Activated B cell treated with CpG ODN at 0.5 μM for 24 hours (primary cell): ENCODE measurements at regions not wholly inside any gene's neighbourhood (a gene's known extent, or its start where the extent isn't known, plus 50 kb on each side); places are given as distances from the start of the nearest gene placed in this dataset.
"Not testable (repeated sequence)": the region's sequence is repeated elsewhere in the genome, so short reads cannot be mapped to it uniquely, and the experiment has no call there.

Source experiments
- ATAC-seq: fragments of 200-7000 bp; cut with Tn5 transposase; one replicate; pipeline ENCODE4 v1.10.0; 2021; ENCODE audit warnings: low read depth, mild to moderate bottlenecking, moderate library complexity
- CTCF ChIA-PET: fragments of 350-600 bp; sonication (Branson Sonifier 250); formaldehyde crosslinking; loops from one replicate; lab custom pipeline; 2021; ENCODE audit warnings: antibody characterized with exemption; lab: Charles Lee
- POLR2A ChIA-PET: fragments of 350-600 bp; sonication (Branson Sonifier 250); formaldehyde crosslinking; loops from one replicate; lab custom pipeline; 2021; ENCODE audit warnings: antibody characterized with exemption; lab: Charles Lee
- DNase-seq: peaks from one replicate; pipeline ENCODE4 v3.0.0; 2022
- H3K27ac Mint-ChIP-seq: one replicate; pipeline ENCODE4 v1.8.0; 2020; ENCODE audit warnings: mixed read lengths
- H3K27me3 Mint-ChIP-seq: one replicate; pipeline ENCODE4 v1.8.0; 2021; ENCODE audit warnings: mixed read lengths
- H3K36me3 Mint-ChIP-seq: one replicate; pipeline ENCODE4 v1.8.0; 2021; ENCODE audit warnings: low read depth, mixed read lengths
- H3K4me1 Mint-ChIP-seq: one replicate; pipeline ENCODE4 v1.8.0; 2021; ENCODE audit warnings: mixed read lengths
- H3K4me3 Mint-ChIP-seq: one replicate; pipeline ENCODE4 v1.8.0; 2020; ENCODE audit warnings: mild to moderate bottlenecking, mixed read lengths
- H3K9me3 Mint-ChIP-seq: one replicate; pipeline ENCODE4 v1.8.0; 2020; ENCODE audit warnings: mixed read lengths
- CTCF ChIP-seq: fragments of 200-600 bp; IDR thresholded peaks from one replicate; pipeline ENCODE4 v1.8.0; 2022; ENCODE audit warnings: antibody characterized with exemption, mild to moderate bottlenecking
- intact Hi-C: fragments of 100-400 bp; cut with micrococcal nuclease; formaldehyde crosslinking; loops from one replicate; pipeline ENCODE4 v1.15.1; 2024

DNA sequence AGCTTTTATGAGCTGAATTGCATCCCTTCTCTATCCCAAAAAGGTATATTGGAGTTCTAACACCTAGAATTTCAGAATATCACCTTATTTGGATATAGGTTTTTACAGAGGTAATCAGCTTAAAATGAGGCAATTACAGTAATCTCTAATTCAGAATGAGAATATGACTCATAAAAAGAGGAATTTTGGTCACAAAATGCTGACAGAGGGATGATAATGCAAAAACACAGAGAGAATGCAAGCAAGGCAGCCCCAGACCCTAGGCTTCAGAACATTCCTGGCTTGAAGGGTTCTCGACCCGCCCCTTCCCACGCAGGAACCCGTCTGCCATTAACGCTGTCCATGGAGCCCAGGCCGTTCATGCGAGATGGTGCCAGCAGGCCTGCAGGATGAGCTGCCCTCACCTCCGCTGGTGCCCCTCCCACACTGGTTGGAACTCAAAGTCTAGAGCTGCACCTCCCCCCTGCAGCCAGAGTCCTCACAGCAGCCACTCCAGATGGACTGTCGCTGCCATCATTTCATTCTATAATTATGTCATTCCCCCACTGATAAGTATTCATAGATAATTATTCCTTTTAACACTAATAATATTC is 1173.4 kb upstream of the ACO1 start:
- TF ChIP-seq CTCF = no peak
- DNase-seq = no peak
- intact Hi-C loops = no loop called here
- ChIA-PET CTCF (no interaction called here), POLR2A (no interaction called here)
- Mint-ChIP-seq H3K27ac (no peak overlapping the region), H3K9me3 (no peaks in the 10 kb centered on the region), H3K4me1 (no peaks in the 10 kb centered on the region), H3K27me3 (no peaks in the 10 kb centered on the region), H3K36me3 (no peaks in the 10 kb centered on the region), H3K4me3 (no peak overlapping the region)
- peak; percentile 50 for ATAC-seq

- H3K27ac Mint-ChIP-seq, ATAC-seq, intact Hi-C loops, H3K27me3 Mint-ChIP-seq, DNase-seq, H3K9me3 Mint-ChIP-seq, H3K4me3 Mint-ChIP-seq, POLR2A ChIA-PET, H3K36me3 Mint-ChIP-seq, H3K4me1 Mint-ChIP-seq, CTCF ChIA-PET: not testable (repeated sequence)
Measured at GRCh38 chr9:31229976-31230375, 1154.5 kb upstream of the ACO1 start.

GRCh38 chr9:31232485-31232884 is 1152.0 kb upstream of the ACO1 start:
- POLR2A ChIA-PET = no interaction called here
- CTCF ChIA-PET = no interaction called here

GRCh38 chr9:31236344-31236743 is 1148.1 kb upstream of the ACO1 start:
- Mint-ChIP-seq H3K9me3 (no peaks in the 10 kb centered on the region), H3K27me3 (no peaks in the 10 kb centered on the region), H3K36me3 (no peaks in the 10 kb centered on the region), H3K4me3 (no peak overlapping the region), H3K27ac (no peak overlapping the region), H3K4me1 (no peaks in the 10 kb centered on the region)
- TF ChIP-seq CTCF = no peak
- ATAC-seq (no peak), DNase-seq (no peak)
- intact Hi-C loops = no loop called here
- CTCF ChIA-PET = no interaction called here
- POLR2A ChIA-PET = no interaction called here

More at GRCh38 chr9:31232485-31232884, 1152.0 kb upstream of the ACO1 start:
- ATAC-seq (no peak), DNase-seq (no peak)
- Mint-ChIP-seq H3K9me3 (peaks cover 9% of the 10 kb centered on the region), H3K4me1 (no peaks in the 10 kb centered on the region), H3K36me3 (no peaks in the 10 kb centered on the region), H3K27ac (no peak overlapping the region), H3K27me3 (no peaks in the 10 kb centered on the region), H3K4me3 (no peak overlapping the region)
- no peak for TF ChIP-seq CTCF
- intact Hi-C loops = no loop called here

DNA sequence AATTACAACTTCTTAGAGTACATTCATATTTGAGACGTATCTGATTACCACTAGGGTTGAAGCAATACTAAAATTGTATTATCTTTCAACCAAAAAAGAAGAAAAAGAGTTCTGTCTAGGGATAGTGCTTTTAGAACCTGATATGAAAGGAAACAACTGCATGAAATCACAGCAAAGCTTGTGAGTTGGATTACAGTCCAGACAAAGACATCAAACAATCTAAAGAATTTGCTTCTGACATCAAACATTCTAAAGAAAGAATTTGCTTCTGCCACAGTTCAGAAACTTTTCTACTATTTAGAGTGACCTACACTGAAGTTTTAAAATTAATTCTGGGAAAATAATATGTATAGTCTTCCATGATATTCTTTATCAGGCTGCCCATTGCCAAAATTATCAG is 1141.1 kb upstream of the ACO1 start:
- Mint-ChIP-seq H3K4me3 (no peak overlapping the region), H3K27ac (no peak overlapping the region), H3K27me3 (no peaks in the 10 kb centered on the region), H3K36me3 (no peaks in the 10 kb centered on the region), H3K4me1 (no peaks in the 10 kb centered on the region), H3K9me3 (no peaks in the 10 kb centered on the region)
- TF ChIP-seq CTCF = no peak
- ChIA-PET POLR2A (no interaction called here), CTCF (no interaction called here)
- ATAC-seq (no peak), DNase-seq (no peak)
- intact Hi-C loops = no loop called here

DNA sequence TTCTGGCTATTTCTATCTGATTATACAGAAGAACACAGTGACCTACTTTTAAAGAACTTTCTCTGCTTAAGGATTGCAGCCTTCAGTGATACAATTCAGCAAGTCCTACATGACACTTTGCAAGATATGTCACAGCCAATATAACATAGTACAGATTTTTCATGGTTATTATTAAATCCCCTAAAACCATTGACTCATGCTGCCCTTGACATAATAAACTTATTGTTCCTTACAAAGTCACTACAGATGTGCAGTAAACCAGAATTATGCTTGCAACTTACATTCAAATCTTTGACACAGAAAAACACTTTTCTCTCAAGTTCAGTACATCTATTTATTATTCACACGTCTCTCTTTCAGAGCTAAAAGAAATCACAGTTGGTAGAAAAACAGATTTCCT is 1136.3 kb upstream of the ACO1 start:
- ATAC-seq (no peak), DNase-seq (no peak)
- Mint-ChIP-seq H3K4me3 (no peak overlapping the region), H3K27me3 (no peaks in the 10 kb centered on the region), H3K36me3 (no peaks in the 10 kb centered on the region), H3K4me1 (no peaks in the 10 kb centered on the region), H3K9me3 (peaks cover 2% of the 10 kb centered on the region), H3K27ac (no peak overlapping the region)
- intact Hi-C loops = no loop called here
- CTCF ChIA-PET = no interaction called here
- TF ChIP-seq CTCF = no peak
- POLR2A ChIA-PET = no interaction called here
